IPS-20b (cell line): ENCODE measurements at regions not wholly inside any gene's neighbourhood (a gene's known extent, or its start where the extent isn't known, plus 50 kb on each side); places are given as distances from the start of the nearest gene placed in this dataset.

ENCODE experiments used
- H3K27ac ChIP-seq: one replicate; pipeline ENCODE4 v1.5.1; 2013; ENCODE audit warnings: low read length
- H3K27me3 ChIP-seq: 2 replicates; pipeline ENCODE4 v1.6.1; 2013; ENCODE audit warnings: mild to moderate bottlenecking, low read length, inconsistent platforms; ENCODE audit not compliant: insufficient read depth
- H3K36me3 ChIP-seq: 2 replicates; pipeline ENCODE4 v1.6.1; 2013; ENCODE audit warnings: low read depth, mild to moderate bottlenecking, inconsistent platforms, low read length, moderate library complexity; ENCODE audit not compliant: insufficient read depth
- H3K4me1 ChIP-seq: 2 replicates; pipeline ENCODE4 v1.6.1; 2013; ENCODE audit warnings: mild to moderate bottlenecking, control low read depth, inconsistent platforms, low read length, moderate library complexity; ENCODE audit not compliant: insufficient read depth
- H3K4me3 ChIP-seq: 2 replicates; pipeline ENCODE4 v1.5.1; 2013; ENCODE audit warnings: mild to moderate bottlenecking, low read length, inconsistent platforms
- H3K9ac ChIP-seq: 2 replicates; pipeline ENCODE4 v1.6.1; 2013; ENCODE audit warnings: low read depth, mild to moderate bottlenecking, inconsistent platforms, low read length, moderate library complexity
- H3K9me3 ChIP-seq: 2 replicates; pipeline ENCODE4 v1.6.1; 2013; ENCODE audit warnings: mild to moderate bottlenecking, low read depth, low read length, inconsistent platforms; ENCODE audit not compliant: insufficient read depth

GRCh38 chr12:67822826-67823225 lies 166.4 kb upstream of the IFNG-AS1 start:
- H3K4me1 ChIP-seq = no peaks in the 10 kb centered on the region
- no peaks in the 10 kb centered on the region for H3K36me3 ChIP-seq
- no peaks in the 10 kb centered on the region for H3K9me3 ChIP-seq
- H3K27me3 ChIP-seq = no peaks in the 10 kb centered on the region
- H3K9ac ChIP-seq = no peak overlapping the region
- H3K27ac ChIP-seq = no peak overlapping the region
- no peak overlapping the region for H3K4me3 ChIP-seq

- Histone ChIP-seq H3K27ac (no peak overlapping the region), H3K9me3 (no peaks in the 10 kb centered on the region), H3K9ac (no peak overlapping the region), H3K36me3 (no peaks in the 10 kb centered on the region), H3K4me1 (no peaks in the 10 kb centered on the region), H3K27me3 (no peaks in the 10 kb centered on the region), H3K4me3 (no peak overlapping the region)
Measured at GRCh38 chr12:67826148-67826547, 163.1 kb upstream of the IFNG-AS1 start.

- Histone ChIP-seq H3K4me1 (no peaks in the 10 kb centered on the region), H3K9me3 (no peaks in the 10 kb centered on the region), H3K27ac (no peak overlapping the region), H3K4me3 (no peak overlapping the region), H3K9ac (no peak overlapping the region), H3K27me3 (no peaks in the 10 kb centered on the region), H3K36me3 (no peaks in the 10 kb centered on the region)
Measured at GRCh38 chr12:67826946-67827720, 162.1 kb upstream of the IFNG-AS1 start.

- H3K27me3 ChIP-seq = no peaks in the 10 kb centered on the region
- no peaks in the 10 kb centered on the region for H3K9me3 ChIP-seq
- H3K36me3 ChIP-seq = no peaks in the 10 kb centered on the region
- H3K4me3 ChIP-seq = no peak overlapping the region
- H3K27ac ChIP-seq = no peak overlapping the region
- no peaks in the 10 kb centered on the region for H3K4me1 ChIP-seq
- no peak overlapping the region for H3K9ac ChIP-seq
Measured at GRCh38 chr12:67827820-67828383, 161.3 kb upstream of the IFNG-AS1 start.

- H3K4me3 ChIP-seq = no peak overlapping the region
- no peaks in the 10 kb centered on the region for H3K36me3 ChIP-seq
- no peak overlapping the region for H3K9ac ChIP-seq
- H3K27me3 ChIP-seq = no peaks in the 10 kb centered on the region
- H3K27ac ChIP-seq = no peak overlapping the region
- H3K9me3 ChIP-seq = no peaks in the 10 kb centered on the region
- H3K4me1 ChIP-seq = no peaks in the 10 kb centered on the region
Measured at GRCh38 chr12:67829896-67830295, 159.4 kb upstream of the IFNG-AS1 start.

GRCh38 chr12:67832155-67832554 lies 157.1 kb upstream of the IFNG-AS1 start:
- no peaks in the 10 kb centered on the region for H3K27me3 ChIP-seq
- H3K4me3 ChIP-seq = no peak overlapping the region
- H3K9me3 ChIP-seq = no peaks in the 10 kb centered on the region
- no peaks in the 10 kb centered on the region for H3K36me3 ChIP-seq
- H3K27ac ChIP-seq = no peak overlapping the region
- no peaks in the 10 kb centered on the region for H3K4me1 ChIP-seq
- no peak overlapping the region for H3K9ac ChIP-seq

- H3K9ac ChIP-seq = no peak overlapping the region
- no peaks in the 10 kb centered on the region for H3K36me3 ChIP-seq
- H3K4me3 ChIP-seq = no peak overlapping the region
- H3K4me1 ChIP-seq = no peaks in the 10 kb centered on the region
- no peaks in the 10 kb centered on the region for H3K27me3 ChIP-seq
- no peak overlapping the region for H3K27ac ChIP-seq
- H3K9me3 ChIP-seq = 0 out of 2 replicates have a peak, but pooled peaks cover 3% of the 10 kb centered on the region
Measured at GRCh38 chr12:67833602-67834001, 155.6 kb upstream of the IFNG-AS1 start.

GRCh38 chr12:67837876-67838275 lies 151.4 kb upstream of the IFNG-AS1 start:
- H3K27me3 ChIP-seq = no peaks in the 10 kb centered on the region
- no peak overlapping the region for H3K4me3 ChIP-seq
- 0 out of 2 replicates have a peak, but pooled peaks cover 3% of the 10 kb centered on the region for H3K9me3 ChIP-seq

GRCh38 chr12:67842124-67842523 lies 147.1 kb upstream of the IFNG-AS1 start:
- H3K27me3 ChIP-seq = no peaks in the 10 kb centered on the region
- H3K9me3 ChIP-seq = 0 out of 2 replicates have a peak, but pooled peaks cover 3% of the 10 kb centered on the region
- no peaks in the 10 kb centered on the region for H3K4me1 ChIP-seq
- H3K27ac ChIP-seq = no peak overlapping the region
- no peak overlapping the region for H3K9ac ChIP-seq
- H3K4me3 ChIP-seq = no peak overlapping the region
- no peaks in the 10 kb centered on the region for H3K36me3 ChIP-seq

More at GRCh38 chr12:67837876-67838275, 151.4 kb upstream of the IFNG-AS1 start:
- no peaks in the 10 kb centered on the region for H3K4me1 ChIP-seq
- H3K27ac ChIP-seq = no peak overlapping the region
- no peak overlapping the region for H3K9ac ChIP-seq
- no peaks in the 10 kb centered on the region for H3K36me3 ChIP-seq

- H3K36me3 ChIP-seq = no peaks in the 10 kb centered on the region
- no peaks in the 10 kb centered on the region for H3K4me1 ChIP-seq
- no peaks in the 10 kb centered on the region for H3K9me3 ChIP-seq
- H3K27me3 ChIP-seq = no peaks in the 10 kb centered on the region
- no peak overlapping the region for H3K4me3 ChIP-seq
- H3K27ac ChIP-seq = no peak overlapping the region
- H3K9ac ChIP-seq = no peak overlapping the region
Measured at GRCh38 chr12:67843257-67843656, 146.0 kb upstream of the IFNG-AS1 start.

- H3K36me3 ChIP-seq = no peaks in the 10 kb centered on the region
- H3K9me3 ChIP-seq = peaks cover 10% of the 10 kb centered on the region; the same call in 1 of the 2 replicates
- H3K4me3 ChIP-seq = no peak overlapping the region
- no peak overlapping the region for H3K27ac ChIP-seq
- no peak overlapping the region for H3K9ac ChIP-seq
- H3K4me1 ChIP-seq = no peaks in the 10 kb centered on the region
- H3K27me3 ChIP-seq = no peaks in the 10 kb centered on the region
Measured at GRCh38 chr12:67852701-67853100, 136.5 kb upstream of the IFNG-AS1 start.

- Histone ChIP-seq H3K27ac (no peak overlapping the region), H3K4me1 (no peaks in the 10 kb centered on the region), H3K36me3 (no peaks in the 10 kb centered on the region), H3K9ac (no peak overlapping the region), H3K9me3 (peaks cover 10% of the 10 kb centered on the region; the same call in 1 of the 2 replicates), H3K27me3 (no peaks in the 10 kb centered on the region), H3K4me3 (no peak overlapping the region)
Measured at GRCh38 chr12:67853204-67853603, 136.0 kb upstream of the IFNG-AS1 start.
